GM08714 (cell line): ENCODE measurements at regions not wholly inside any gene's neighbourhood (a gene's known extent, or its start where the extent isn't known, plus 50 kb on each side); places are given as distances from the start of the nearest gene placed in this dataset.
A peak's percentile ranks its signal among the peaks of the same experiment; 100 is the strongest.
"Not testable (repeated sequence)": the region's sequence is repeated elsewhere in the genome, so short reads cannot be mapped to it uniquely, and the experiment has no call there.

Experiments used
- H3K4me3 ChIP-seq: fragments of 200-500 bp; sonication (Bioruptor generic); 2 replicates; pipeline ENCODE4 v1.5.1; 2014; ENCODE audit warnings: mild to moderate bottlenecking, low read length, inconsistent platforms
- ZNF274 ChIP-seq: IDR thresholded peaks from 2 replicates; pipeline ENCODE4 v1.6.1; 2012; ENCODE audit warnings: mild to moderate bottlenecking, low read depth, low read length

DNA sequence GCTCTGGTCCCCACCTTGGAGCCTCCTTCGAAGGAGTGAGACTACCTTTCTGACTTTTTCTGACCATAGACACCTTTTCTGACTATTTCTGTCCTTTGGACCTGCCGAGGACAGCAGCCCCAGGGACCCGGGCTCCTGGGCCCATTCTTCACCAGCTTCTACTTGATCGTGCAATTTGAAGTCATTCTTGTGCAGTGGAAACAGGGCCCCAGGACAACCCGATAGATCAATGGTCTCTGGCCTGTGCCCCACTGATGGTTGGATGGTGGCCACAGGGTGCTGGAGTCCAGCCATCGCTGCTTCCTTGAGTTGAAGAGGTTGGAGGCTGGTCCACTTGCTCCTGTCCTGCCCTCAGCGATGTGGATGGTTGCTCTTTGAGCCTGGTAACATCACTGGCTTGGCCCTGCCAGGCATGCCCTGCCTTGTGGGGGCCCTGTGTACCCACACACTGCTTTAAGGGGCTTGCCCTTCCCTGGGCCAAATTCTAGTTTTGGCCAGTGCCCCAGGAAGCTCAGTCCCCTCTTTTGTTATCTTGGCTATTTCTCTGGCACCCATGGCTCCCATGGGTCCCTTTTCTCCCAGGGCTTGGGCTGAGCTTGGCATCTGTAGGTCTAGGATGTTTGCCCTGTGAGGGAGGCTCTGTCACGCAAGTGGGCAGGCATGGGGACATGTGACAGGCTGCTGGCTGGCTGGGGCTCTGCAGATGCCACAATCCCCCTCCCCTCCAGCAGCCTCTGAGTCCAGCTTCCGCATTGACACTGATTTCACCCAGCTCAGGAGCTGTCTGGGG, 375.6 kb upstream of the NUPR2 start:
- TF ChIP-seq ZNF274, result no peak
- H3K4me3 ChIP-seq, result no peak overlapping the region

DNA sequence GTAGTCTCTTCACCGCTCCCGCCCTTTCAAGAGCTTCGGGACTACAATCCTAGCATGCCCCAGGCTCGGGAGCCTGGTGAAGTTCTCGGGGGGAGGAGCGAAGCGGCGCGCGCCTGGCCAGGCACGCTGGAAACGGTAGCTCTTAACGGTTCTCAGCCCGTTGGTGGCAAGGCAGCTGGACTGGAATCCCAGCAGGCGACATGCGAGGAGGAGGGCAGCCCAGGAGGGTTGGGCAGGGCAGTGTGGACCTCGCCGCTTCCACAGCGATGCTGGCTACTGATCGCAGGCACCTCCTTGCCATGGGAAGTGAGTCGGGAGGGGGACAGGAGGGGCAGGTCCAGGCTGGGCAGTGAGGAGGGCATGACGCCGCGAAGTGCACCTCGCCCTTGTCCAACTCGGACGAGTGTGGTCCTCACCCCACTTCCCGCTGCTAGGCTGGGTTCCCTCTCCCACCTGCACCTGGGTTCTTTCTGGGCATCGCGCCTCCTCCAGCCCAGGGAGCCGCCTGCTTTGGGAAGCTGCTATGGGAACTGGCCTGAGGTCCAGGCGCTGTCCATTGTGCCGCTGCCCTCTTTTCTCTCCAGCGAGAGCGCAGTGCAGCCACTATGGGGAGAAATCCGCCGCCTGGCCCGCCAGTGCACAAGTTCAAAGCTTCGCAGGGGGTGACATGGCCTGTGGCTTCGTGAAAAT, 367.8 kb upstream of the NUPR2 start:
- no peak for TF ChIP-seq ZNF274
- no peak overlapping the region for H3K4me3 ChIP-seq

DNA sequence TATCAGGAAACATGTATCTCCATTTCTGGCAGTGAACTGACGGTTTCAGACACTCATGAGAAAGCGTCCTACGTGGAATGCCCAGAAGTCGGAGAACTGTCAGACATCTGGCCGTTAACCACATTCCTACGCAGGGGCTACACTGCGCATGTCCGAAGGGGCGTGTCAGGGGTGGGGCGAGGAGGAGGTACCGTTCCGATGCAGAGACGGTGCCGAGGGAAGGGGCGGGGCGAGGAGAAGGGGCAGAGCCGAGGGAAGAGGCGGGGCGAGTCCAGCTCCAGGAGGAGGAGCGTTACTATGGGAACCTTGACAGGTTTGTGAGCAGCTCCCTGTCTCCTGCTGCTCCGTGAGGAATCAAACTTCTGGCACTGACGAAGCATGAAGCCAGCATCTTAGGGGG, 366.9 kb upstream of the NUPR2 start:
- H3K4me3 ChIP-seq, result no peak overlapping the region
- no peak for TF ChIP-seq ZNF274

DNA sequence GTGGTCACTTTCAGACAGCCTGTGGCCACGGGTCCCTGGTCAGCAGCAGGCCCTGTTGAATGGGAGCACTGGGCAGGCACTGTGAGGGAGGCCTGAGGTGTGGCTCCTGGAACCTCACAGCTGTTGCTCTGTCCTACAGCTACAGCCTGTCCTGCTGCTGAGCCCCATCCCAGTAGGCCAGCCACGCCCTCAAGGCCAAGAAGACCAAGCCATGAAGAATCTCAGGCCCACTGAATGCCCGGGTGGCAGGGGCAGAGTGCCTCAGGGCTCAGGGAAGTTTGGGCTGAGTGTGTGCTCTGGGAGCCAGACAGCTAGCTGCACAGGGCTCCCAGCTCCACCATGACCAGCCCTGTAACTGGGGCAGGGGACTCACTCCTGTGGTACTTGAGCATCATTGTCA, 363.5 kb upstream of the NUPR2 start:
- no peak for TF ChIP-seq ZNF274

DNA sequence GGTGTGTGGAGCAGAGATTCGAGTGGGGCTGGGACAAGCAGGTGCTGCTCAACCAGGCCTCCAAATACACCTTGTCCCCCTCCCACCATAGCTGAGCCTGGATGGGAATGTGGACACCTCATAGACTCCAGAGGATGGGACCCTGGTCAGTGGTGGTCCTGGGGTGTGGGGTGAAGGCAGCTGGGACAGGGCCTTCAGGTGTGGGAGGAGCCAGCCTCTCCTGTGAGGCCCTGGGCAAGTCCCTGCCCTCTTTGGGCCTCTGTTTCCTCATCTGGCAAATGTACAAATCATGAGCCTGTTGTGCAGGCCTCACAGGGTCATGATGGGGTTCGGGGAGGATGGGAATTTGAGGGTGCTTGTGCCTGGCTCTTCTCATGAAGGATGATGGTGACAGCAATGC, 362.9 kb upstream of the NUPR2 start:
- H3K4me3 ChIP-seq, result no peak overlapping the region
- no peak for TF ChIP-seq ZNF274

More for the DNA sequence above, 363.5 kb upstream of the NUPR2 start:
- H3K4me3 ChIP-seq, result no peak overlapping the region

DNA sequence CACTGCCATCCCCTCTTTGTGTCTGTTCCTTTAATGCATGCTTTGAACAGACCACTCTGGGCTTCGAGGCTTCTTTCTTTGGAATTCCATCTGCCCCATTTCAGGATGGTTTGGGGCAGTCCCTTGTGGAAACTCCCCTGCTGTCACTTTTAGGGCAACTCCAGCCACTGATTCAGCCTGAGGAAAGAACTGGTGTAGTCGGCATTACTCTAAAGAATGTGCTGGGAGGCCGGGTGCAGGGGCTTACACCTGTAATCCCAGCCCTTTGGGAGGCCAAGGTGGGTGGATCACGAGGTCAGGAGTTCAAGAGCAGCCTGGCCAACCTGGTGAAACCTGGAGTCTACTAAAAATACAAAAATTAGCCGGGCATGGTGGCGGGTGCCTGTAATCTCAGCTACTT, 358.1 kb upstream of the NUPR2 start:
- no peak for TF ChIP-seq ZNF274
- H3K4me3 ChIP-seq, result no peak overlapping the region

DNA sequence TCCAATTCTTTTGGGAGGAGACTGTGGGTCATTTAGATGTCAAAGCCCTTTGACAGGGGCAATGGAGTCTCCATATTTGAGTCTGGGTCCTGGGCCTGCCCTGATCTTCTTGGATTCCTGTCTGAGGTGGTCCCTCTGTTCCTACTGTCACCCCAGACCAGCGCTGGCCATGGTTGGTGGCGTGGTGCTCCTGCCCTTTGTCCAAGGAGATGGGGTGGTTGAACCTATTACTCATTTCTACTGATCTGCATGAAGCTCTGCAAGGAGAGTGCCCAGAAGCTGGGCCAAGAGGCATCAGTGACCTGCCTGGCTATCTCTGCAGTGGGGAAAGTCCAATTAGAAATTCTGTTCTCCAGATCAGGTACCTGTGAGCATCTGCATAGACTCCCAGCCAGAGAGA, 355.6 kb upstream of the NUPR2 start:
- H3K4me3 ChIP-seq, result no peak overlapping the region
- no peak for TF ChIP-seq ZNF274

DNA sequence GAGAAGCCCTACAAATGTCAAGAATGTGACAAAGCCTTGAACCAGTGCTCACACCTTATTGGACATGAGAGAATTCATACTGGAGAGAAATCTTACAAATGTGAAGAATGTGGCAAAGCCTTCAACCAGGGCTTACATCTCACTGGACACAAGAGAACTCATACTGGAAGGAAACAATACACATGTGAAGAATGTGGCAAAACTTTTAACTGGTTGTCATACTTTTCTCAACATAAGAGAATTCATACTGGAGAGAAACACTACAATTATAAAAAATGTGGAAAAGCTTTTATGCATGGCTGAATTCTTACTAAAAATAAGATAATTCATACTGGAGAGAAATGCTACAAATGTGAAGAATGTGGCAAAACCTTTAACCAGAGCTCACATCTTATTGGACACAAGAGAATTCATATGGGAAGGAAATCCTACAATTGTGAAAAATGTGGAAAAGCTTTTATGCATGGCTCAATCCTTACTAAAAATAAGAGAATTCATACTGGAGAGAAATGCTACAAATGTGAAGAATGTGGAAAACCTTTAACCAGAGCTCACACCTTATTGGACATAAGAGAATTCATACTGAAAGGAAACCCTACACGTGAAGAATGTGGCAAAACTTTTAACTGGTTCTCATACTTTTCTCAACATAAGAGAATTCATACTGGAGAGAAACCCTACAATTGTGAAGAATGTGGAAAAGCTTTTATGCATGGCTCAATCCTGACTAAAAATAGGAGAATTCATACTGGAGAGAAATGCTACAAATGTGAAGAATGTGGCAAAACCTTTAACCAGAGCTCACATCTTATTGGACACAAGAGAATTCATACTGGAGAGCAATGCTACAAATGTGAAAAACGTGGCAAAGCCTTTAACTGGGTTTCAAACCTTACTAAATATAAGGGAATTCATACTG, 350.6 kb upstream of the NUPR2 start:
- H3K4me3 ChIP-seq, result not testable (repeated sequence)
- peak; percentile 78 for TF ChIP-seq ZNF274

DNA sequence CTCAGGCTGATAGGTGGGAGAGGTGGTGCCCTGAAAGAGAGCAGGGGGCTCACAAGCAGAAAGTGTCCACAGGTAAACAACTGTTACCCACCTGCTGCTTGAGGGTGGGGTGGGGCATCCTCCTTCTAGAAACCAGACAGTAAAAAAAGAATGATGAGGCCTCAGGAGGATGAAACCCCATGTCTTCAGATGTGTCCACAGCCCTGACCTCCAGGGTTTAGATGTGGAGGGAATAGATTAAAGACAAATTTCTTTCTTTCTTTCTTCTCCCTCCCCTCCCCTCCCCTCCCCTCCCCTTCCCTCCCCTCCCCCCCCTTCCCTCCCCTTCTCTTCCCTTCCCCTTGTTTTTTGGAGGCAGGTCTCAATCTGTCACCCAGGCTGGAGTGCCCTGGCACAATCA, 333.5 kb upstream of the NUPR2 start:
- no peak for TF ChIP-seq ZNF274
- no peak overlapping the region for H3K4me3 ChIP-seq

DNA sequence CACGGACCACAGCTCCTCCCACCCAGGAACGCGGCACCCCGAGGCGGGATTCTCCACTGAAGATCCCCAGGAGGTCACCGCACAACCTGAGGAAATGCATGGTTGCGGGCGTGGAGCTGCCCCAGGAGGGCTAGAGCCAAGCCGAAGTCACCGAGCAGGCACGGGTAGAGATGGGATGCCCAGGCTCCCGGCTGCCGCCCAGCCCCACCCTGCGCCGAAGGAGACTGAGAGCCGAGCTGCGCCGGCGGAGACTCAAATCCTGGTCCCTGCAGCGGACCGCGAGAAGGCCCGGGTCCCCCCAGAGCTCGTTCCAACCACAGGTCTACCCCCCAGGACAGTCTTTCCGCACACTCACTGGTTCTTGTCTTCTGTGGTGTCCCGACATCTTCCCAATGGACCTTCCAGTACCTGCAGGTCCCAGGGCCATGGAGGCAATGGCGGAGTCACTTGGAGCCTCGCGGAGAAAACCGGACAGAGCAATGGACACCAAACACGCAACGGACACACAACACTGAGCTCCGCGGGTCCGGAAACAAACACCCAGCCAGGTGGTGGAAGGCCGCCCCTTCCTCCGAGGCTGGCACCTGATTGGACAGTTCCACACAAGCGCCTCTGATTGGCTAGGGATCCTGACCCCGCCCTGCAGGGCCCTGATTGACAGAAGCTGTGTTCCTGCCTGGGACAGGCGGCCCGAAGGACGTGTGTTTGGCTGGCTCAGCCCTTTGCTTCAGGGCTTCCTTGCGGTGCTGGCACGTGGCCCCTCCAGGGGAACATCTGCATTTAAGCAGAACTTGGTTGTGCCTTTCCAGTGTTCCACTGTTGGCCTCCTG, 331.9 kb upstream of the NUPR2 start:
- TF ChIP-seq ZNF274, result no peak
- H3K4me3 ChIP-seq, result no peak overlapping the region

DNA sequence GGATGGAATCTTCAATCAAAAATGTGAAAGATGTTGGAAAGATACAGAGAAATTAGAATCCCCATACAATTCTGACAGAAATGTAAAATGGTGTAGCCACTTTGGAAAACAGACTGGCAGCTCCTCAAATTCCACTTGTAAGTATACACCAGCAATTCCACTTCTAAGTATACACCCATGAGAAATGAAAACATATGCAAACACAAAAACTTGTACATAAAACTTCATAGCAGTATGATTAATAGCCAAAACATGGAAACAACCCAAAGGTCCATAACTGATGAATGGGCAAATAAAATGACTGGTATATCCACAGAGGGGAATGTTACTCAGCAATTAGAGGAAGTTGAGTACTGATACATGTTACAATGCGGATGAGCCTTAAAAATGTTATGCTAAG, 304.3 kb upstream of the NUPR2 start:
- not testable (repeated sequence) for H3K4me3 ChIP-seq

DNA sequence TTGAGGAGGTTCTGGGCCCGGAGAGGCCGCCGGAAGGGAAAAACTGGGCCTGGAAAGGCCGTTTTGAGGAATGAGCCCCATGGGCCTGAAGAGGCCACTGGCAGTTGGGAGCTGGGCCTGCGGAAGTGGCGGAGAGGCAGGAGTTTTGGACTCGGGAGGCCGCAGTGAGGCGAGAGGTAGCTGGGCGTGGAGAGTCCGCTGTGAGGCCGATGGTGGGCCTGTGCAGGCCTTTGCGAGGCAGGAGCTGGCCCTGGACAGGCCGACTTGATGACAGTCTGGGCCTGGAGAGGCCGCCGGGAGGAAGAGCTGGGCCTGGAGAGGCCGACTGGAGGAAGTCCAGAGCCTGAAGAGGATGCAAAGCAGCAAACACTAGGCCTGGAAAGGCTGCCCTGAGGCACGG, 259.0 kb upstream of the NUPR2 start:
- TF ChIP-seq ZNF274, result no peak
- H3K4me3 ChIP-seq, result no peak overlapping the region

DNA sequence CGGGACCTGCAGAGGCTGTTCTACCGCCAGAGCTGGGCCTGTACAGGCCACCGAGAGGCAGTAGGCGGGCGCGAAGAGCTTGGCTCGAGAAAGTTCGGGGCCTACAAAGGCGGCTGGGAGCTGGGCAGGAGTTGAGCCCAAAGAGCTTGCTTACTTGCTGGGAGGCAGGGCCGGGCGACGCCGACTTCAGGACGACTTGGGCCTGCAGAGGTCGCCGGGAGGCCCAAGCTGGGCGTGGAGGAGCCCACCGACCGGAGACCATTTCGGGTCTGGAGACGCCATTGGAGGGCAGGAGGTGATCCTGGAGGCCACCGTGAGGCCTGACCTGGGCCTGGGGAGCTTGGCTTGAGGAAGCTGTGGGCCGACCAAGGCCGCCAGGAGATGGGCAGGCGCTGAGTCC, 258.4 kb upstream of the NUPR2 start:
- H3K4me3 ChIP-seq, result not testable (repeated sequence)

DNA sequence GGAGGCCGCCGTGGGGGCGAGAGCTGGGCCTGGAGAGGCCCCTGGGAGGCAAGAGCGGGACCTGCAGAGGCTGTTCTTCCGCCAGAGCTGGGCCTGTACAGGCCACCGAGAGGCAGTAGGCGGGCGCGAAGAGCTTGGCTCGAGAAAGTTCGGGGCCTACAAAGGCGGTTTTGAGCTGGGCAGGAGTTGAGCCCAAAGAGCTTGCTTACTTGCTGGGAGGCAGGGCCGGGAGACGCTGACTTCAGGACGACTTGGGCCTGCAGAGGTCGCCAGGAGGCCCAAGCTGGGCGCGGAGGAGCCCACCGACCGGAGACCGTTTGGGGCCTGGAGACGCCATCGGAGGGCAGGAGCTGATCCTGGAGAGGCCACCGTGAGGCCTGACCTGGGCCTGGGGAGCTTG, 257.1 kb upstream of the NUPR2 start:
- H3K4me3 ChIP-seq, result not testable (repeated sequence)

DNA sequence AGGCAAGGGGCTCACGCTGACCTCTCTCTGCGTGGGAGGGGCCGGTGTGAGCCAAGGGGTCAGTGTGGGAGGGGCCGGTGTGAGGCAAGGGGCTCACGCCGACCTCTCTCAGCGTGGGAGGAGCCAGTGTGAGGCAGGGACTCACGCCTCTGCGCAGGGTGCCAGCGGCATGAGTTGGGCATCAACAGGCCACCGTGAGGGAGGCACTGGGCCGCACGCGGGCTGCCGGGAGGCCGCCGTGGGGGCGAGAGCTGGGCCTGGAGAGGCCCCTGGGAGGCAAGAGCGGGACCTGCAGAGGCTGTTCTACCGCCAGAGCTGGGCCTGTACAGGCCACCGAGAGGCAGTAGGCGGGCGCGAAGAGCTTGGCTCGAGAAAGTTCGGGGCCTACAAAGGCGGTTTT, 255.6 kb upstream of the NUPR2 start:
- not testable (repeated sequence) for H3K4me3 ChIP-seq

DNA sequence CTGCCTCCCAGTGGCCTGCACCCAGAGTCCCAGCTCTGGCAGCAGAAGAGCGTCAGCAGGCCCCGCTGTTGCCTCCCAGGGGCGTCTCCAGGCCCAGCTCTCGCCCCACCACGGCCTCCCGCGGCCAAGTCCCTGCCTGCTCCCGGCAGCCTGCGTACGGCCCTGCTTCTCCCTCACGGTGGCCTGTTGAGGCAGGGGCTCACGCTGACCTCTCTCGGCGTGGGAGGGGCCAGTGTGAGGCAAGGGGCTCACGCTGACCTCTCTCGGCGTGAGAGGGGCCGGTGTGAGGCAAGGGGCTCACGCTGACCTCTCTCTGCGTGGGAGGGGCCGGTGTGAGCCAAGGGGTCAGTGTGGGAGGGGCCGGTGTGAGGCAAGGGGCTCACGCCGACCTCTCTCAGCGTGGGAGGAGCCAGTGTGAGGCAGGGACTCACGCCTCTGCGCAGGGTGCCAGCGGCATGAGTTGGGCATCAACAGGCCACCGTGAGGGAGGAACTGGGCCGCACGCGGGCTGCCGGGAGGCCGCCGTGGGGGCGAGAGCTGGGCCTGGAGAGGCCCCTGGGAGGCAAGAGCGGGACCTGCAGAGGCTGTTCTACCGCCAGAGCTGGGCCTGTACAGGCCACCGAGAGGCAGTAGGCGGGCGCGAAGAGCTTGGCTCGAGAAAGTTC, 254.1 kb upstream of the NUPR2 start:
- not testable (repeated sequence) for H3K4me3 ChIP-seq

DNA sequence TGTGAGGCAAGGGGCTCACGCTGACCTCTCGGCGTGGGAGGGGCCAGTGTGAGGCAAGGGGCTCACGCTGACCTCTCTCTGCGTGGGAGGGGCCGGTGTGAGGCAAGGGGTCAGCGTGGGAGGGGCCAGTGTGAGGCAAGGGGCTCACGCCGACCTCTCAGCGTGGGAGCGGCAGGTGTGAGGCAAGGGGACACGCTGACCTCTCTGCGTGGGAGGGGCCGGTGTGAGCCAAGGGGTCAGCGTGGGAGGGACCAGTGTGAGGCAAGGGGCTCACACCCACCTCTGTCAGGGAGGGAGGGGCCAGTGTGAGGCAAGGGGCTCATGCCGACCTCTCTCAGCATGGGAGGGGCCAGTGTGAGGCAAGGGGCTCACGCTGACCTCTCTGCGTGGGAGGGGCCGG, 251.7 kb upstream of the NUPR2 start:
- H3K4me3 ChIP-seq, result not testable (repeated sequence)

DNA sequence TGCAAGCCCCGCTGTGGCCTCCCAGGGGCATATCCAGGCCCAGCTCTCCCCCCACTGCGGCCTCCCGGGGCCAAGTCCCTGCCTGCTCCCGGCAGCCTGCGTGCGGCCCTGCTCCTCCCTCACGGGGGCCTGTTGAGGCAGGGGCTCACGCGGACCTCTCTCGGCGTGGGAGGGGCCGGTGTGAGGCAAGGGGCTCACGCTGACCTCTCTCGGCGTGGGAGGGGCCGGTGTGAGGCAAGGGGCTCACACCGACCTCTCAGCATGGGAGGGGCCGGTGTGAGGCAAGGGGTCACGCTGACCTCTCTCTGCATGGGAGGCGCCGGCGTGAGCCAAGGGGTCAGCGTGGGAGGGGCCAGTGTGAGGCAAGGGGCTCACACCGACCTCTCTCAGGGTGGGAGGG, 251.2 kb upstream of the NUPR2 start:
- H3K4me3 ChIP-seq, result not testable (repeated sequence)

DNA sequence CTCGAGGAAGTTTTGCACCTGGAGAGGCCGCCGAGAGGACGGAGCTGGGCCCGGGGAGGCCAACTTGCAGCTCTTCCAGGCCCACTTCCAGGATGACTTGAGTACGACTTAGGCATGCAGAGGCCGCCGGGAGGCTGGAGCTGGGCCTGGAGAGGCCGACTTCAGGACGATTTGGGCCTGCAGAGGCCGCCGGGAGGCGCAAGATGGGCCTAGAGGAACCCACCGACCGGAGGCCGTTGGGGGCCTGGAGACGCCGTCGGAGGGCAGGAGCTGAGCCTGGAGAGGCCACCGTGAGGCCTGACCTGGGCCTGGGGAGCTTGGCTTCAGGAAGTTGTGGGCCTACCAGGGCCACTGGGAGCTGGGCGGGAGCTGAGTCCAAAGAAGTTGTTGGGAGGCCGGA, 250.5 kb upstream of the NUPR2 start:
- H3K4me3 ChIP-seq, result not testable (repeated sequence)
